Memory B cell (primary cell): ENCODE measurements at regions not wholly inside any gene's neighbourhood (a gene's known extent, or its start where the extent isn't known, plus 50 kb on each side); places are given as distances from the start of the nearest gene placed in this dataset.
"Not testable (repeated sequence)": the region's sequence is repeated elsewhere in the genome, so short reads cannot be mapped to it uniquely, and the experiment has no call there.

Source experiments
- ATAC-seq: fragments of 150-1000 bp; cut with Tn5 transposase; 2 replicates; pipeline ENCODE4 v1.10.0; 2021; ENCODE audit warnings: low read depth, mild to moderate bottlenecking, moderate library complexity
- DNase-seq, 2 donors: peaks; one replicate each; pipeline ENCODE4 v3.0.0; 2022; ENCODE audit warnings: low spot score in 2 of 2
- H3K27ac Mint-ChIP-seq: one replicate; pipeline ENCODE4 v1.8.0; 2022; ENCODE audit warnings: mild to moderate bottlenecking, moderate library complexity, mixed read lengths
- H3K27me3 Mint-ChIP-seq: one replicate; pipeline ENCODE4 v1.8.0; 2022; ENCODE audit warnings: mixed read lengths
- H3K36me3 Mint-ChIP-seq: one replicate; pipeline ENCODE4 v1.8.0; 2022; ENCODE audit warnings: mild to moderate bottlenecking, mixed read lengths
- H3K4me1 Mint-ChIP-seq: one replicate; pipeline ENCODE4 v1.8.0; 2022; ENCODE audit warnings: mixed read lengths
- H3K4me3 Mint-ChIP-seq: one replicate; pipeline ENCODE4 v1.8.0; 2022; ENCODE audit warnings: mild to moderate bottlenecking, moderate library complexity, mixed read lengths
- H3K9me3 Mint-ChIP-seq: one replicate; pipeline ENCODE4 v1.8.0; 2022; ENCODE audit warnings: mixed read lengths

DNA sequence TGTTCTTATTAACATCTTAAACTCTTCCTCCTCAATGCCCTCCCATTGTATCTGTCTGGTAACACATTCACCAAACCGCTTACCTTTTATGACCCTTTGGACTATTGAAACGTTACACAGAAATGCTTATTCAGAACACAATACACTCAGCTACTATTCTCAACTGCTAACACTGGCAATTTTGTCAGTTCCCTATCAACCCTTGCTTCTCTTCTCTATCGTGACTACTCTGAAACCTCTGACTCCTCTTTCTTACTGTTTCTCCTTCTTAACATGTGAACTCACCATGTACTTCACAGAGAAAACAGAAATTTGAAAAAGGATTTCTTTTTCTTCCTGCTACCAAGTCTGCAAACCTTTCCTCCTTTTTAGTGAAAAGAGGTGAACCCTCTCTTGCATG is 232.9 kb upstream of the GPR149 start:
- Mint-ChIP-seq H3K27ac (no peak overlapping the region), H3K27me3 (no peaks in the 10 kb centered on the region), H3K4me1 (no peaks in the 10 kb centered on the region), H3K4me3 (no peak overlapping the region), H3K9me3 (peaks cover 6% of the 10 kb centered on the region), H3K36me3 (no peaks in the 10 kb centered on the region)
- ATAC-seq (no peak), DNase-seq (no peak)

DNA sequence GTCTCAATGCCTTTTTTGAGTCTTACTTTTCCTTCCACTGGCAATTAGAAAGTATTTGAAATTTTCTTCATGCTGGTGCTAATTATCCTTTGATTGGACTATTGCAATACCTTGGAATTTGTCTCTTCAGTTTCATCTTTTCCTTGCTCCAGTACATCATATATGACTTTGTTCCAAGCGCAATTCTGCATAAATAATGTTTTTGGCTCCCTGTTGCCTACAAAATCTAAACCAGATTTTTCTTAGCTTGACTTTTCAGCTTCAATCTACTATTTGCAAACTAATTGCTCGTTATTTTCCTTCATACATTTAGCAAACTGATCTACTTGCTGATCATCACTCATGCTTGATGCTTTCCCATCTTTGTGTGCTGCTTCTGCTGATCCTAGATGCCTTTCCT is 230.8 kb upstream of the GPR149 start:
- Mint-ChIP-seq H3K27ac (no peak overlapping the region), H3K4me3 (no peak overlapping the region), H3K4me1 (no peaks in the 10 kb centered on the region), H3K27me3 (no peaks in the 10 kb centered on the region), H3K36me3 (no peaks in the 10 kb centered on the region), H3K9me3 (peaks cover 6% of the 10 kb centered on the region)
- DNase-seq (no peak), ATAC-seq (no peak)

DNA sequence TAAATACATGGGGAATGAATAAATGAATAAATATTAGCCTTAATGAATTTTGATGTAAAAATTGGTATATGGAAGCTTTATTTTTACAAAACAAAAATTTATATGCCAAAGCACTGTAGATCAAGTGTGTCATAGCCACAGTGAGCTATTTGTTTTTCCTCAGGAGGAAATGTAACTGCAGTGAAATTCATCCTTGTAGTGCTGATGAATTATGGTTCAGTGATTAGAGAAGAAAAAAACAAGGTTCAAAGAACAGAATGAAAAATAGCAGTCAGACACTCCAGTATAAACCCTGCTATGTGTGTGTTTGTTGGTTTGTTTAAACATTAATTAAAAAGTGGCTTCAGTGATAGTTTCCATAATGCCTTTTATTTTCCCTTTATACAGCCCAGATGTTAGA is 228.0 kb upstream of the GPR149 start:
- DNase-seq (no peak), ATAC-seq (no peak)
- Mint-ChIP-seq H3K27ac (no peak overlapping the region), H3K36me3 (no peaks in the 10 kb centered on the region), H3K27me3 (no peaks in the 10 kb centered on the region), H3K4me1 (no peaks in the 10 kb centered on the region), H3K4me3 (no peak overlapping the region), H3K9me3 (peaks cover 4% of the 10 kb centered on the region)

DNA sequence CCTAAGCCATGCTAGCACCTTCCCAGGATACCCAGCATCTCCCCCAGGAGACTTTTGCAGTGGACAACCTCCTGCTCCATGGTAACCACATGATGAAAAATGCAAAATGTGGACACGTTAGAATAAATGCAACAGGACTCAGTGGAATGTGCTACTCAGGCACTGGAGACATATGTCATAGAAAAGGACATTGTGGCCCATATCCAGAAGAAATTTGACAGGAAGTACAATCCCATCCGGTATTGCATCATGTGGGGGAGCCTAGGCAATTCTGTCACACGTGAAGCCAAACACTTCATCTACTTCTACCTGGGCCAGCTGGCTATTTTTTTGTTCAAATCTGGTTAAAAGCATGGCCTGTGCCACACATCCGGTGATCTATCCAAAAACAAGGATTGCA is 227.2 kb upstream of the GPR149 start:
- Mint-ChIP-seq H3K27ac (no peak overlapping the region), H3K4me1 (no peaks in the 10 kb centered on the region), H3K9me3 (peaks cover 2% of the 10 kb centered on the region), H3K36me3 (no peaks in the 10 kb centered on the region), H3K4me3 (no peak overlapping the region), H3K27me3 (no peaks in the 10 kb centered on the region)
- ATAC-seq (no peak), DNase-seq (no peak)

DNA sequence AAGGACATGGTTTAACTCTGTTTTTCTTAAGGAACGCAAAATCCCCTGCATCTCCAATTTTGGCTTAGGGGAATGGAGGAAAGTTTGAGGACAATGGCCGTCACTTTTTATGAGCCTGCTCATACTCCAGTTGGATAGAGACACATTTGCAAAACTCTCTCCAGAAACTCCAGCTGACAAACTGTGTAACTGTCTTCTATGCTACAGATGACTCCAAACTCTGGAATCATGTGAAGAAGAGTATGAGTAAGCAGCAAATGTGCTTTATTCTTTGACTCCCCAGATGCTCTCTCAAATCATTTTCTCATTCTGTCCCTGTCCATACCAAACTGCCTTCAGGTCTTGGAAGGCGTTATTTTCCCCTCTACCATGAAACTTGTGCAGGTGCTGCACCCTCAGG is 226.5 kb upstream of the GPR149 start:
- Mint-ChIP-seq H3K27ac (no peak overlapping the region), H3K27me3 (no peaks in the 10 kb centered on the region)

DNA sequence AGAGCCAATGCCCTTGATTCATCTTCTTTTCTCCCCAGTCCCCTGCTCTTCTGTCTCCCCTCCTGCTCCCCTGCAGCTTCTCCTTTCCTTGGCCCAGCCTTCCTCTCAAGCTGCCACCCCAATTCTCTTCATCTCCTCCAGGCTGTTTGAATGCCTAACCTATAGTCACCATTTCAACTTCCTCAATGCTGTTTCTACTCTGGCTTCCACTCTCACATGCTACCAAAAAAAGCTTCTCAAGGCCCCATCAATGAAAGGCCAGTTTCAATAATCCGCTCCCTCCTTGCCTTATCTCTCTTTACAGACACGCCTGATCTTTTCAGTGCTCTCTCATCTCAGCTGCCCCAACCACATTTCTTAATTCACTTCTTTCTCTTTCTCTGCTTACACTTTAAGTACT is 212.2 kb upstream of the GPR149 start:
- Mint-ChIP-seq H3K27ac (no peak overlapping the region), H3K36me3 (no peaks in the 10 kb centered on the region), H3K4me3 (no peak overlapping the region), H3K9me3 (peaks cover 6% of the 10 kb centered on the region), H3K4me1 (no peaks in the 10 kb centered on the region), H3K27me3 (no peaks in the 10 kb centered on the region)
- no peak for ATAC-seq
- DNase-seq: no peak

More for the DNA sequence above, 226.5 kb upstream of the GPR149 start:
- ATAC-seq (no peak), DNase-seq (no peak)
- no peaks in the 10 kb centered on the region for H3K36me3 Mint-ChIP-seq
- no peak overlapping the region for H3K4me3 Mint-ChIP-seq
- no peaks in the 10 kb centered on the region for H3K4me1 Mint-ChIP-seq
- peaks cover 2% of the 10 kb centered on the region for H3K9me3 Mint-ChIP-seq

DNA sequence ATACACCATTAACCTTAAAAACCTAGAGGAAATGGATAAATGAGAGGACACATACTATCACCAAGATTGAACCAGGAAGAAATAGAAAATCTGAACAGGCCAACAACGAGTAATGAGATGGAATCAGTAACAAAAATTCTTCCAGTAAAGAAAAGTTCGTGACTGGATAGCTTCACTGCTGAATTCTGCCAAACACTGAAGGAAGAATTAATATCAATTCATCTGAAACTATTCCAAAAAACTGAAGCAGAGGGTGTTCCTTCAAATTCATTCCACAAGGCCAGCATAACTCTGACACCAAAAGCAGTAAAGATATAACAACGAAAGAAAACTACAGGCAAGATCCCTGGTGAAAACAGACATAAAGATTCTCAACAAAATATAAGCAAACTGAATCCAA is 195.8 kb upstream of the GPR149 start:
- Mint-ChIP-seq H3K4me3 (no peak overlapping the region), H3K9me3 (peaks cover 14% of the 10 kb centered on the region), H3K4me1 (no peaks in the 10 kb centered on the region), H3K27me3 (no peaks in the 10 kb centered on the region), H3K36me3 (no peaks in the 10 kb centered on the region), H3K27ac (no peak overlapping the region)
- ATAC-seq (no peak), DNase-seq (no peak)

DNA sequence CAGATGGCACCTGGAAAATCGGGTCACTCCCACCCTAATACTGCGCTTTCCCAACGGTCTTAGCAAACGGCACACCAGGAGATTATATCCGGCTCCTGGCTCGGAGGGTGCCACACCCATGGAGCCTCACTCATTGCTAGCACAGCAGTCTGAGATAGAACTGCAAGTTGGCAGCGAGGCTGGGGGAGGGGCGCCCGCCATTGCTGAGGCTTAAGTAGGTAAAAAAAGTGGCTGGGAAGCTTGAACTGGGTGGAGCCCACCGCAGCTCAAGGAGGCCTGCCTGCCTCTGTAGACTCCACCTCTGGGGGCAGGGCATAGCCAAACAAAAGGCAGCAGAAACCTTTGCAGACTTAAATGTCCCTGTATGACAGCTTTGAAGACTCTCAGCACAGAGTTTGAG is 189.6 kb upstream of the GPR149 start:
- H3K4me1 Mint-ChIP-seq, ATAC-seq, H3K36me3 Mint-ChIP-seq, H3K27me3 Mint-ChIP-seq, H3K27ac Mint-ChIP-seq, DNase-seq, H3K4me3 Mint-ChIP-seq: not testable (repeated sequence)
- peaks cover 14% of the 10 kb centered on the region for H3K9me3 Mint-ChIP-seq

DNA sequence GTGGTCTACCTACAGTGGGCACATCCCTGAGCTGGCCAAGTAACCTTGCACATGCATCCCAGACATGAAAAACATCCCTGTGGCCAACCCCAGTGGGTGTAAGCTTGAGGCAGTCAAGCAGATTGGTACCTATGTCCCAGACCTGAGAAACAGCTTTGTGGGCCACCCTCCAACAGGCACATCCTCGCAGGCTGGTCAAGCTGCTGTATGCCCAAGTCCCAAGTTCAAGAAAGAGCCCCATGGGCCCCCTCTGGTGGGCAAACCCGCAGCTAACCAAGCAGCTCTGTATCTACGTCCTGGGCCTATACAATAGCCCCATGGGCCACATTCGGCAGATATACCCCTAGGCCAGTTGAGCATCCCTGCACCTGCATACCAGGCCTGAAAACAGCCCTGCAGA is 186.3 kb upstream of the GPR149 start:
- no peak overlapping the region for H3K4me3 Mint-ChIP-seq

DNA sequence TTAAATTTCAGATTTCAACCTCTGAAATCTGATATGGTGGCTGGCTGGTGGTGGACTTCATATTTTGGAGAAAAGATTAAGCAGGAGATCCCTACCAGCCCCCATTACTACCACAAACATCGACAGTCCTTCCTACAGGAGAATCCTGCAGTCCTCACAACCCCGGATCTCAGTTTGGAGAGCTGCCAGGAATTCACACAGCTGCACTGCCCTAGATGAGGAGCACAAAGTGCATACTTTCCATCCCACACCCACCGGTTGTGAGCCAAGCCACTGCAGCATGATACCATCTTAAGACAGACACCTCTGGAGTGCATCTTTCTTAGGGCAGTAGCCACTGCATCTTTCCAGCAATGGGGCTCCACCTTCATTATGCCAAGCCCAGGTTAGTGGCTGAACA is 185.5 kb upstream of the GPR149 start:
- no peaks in the 10 kb centered on the region for H3K27me3 Mint-ChIP-seq
- no peaks in the 10 kb centered on the region for H3K4me1 Mint-ChIP-seq
- peaks cover 13% of the 10 kb centered on the region for H3K9me3 Mint-ChIP-seq
- H3K4me3 Mint-ChIP-seq: no peak overlapping the region
- DNase-seq (no peak), ATAC-seq (no peak)
- no peaks in the 10 kb centered on the region for H3K36me3 Mint-ChIP-seq
- H3K27ac Mint-ChIP-seq: no peak overlapping the region

More for the DNA sequence above, 186.3 kb upstream of the GPR149 start:
- Mint-ChIP-seq H3K27ac (no peak overlapping the region), H3K27me3 (no peaks in the 10 kb centered on the region), H3K4me1 (no peaks in the 10 kb centered on the region), H3K9me3 (peaks cover 15% of the 10 kb centered on the region), H3K36me3 (no peaks in the 10 kb centered on the region)
- DNase-seq (no peak), ATAC-seq (no peak)

DNA sequence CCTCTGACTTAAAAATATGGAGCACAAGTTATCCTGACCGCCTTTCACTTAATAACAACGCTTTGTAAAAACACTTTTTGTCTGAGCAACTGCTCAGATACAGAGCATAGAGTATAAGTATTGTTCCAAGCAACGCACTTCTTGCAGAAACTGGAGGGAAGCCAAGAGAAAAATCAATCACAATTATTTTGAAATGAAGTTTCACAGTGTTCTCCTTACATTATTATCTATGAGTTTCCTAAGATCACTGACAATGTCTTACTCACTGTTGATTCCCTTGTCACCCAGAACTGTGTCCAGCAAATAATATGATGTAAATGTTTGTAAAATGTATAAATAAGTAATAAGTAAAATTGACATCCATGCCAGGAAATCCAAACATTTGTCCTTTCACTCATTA is 184.6 kb upstream of the GPR149 start:
- H3K36me3 Mint-ChIP-seq: no peaks in the 10 kb centered on the region
- H3K27ac Mint-ChIP-seq: no peak overlapping the region
- ATAC-seq (no peak), DNase-seq (no peak)
- no peak overlapping the region for H3K4me3 Mint-ChIP-seq
- H3K4me1 Mint-ChIP-seq: no peaks in the 10 kb centered on the region
- H3K9me3 Mint-ChIP-seq: peaks cover 12% of the 10 kb centered on the region
- H3K27me3 Mint-ChIP-seq: no peaks in the 10 kb centered on the region

DNA sequence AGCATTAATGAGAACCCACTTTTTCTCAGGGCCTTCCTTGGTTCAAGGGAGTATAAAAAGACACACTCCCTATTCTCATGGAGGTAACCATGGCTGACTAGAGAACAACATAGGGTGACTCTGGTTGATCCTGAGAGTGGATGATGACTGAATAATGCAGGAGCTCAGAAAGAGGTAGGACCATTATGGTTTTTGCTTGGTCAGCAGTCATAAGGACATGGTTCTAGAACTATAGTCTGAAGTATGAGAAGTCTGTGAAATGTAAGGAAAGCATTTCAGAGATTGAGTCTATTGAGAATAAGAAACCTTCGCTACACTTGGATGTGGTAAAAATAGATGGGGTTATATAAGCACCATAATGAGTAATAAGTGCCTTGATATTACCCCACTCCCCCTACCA is 184.1 kb upstream of the GPR149 start:
- no peaks in the 10 kb centered on the region for H3K27me3 Mint-ChIP-seq
- H3K36me3 Mint-ChIP-seq: no peaks in the 10 kb centered on the region
- no peak overlapping the region for H3K4me3 Mint-ChIP-seq
- no peaks in the 10 kb centered on the region for H3K4me1 Mint-ChIP-seq
- no peak for DNase-seq
- no peak overlapping the region for H3K27ac Mint-ChIP-seq
- ATAC-seq: no peak
- H3K9me3 Mint-ChIP-seq: peaks cover 12% of the 10 kb centered on the region

DNA sequence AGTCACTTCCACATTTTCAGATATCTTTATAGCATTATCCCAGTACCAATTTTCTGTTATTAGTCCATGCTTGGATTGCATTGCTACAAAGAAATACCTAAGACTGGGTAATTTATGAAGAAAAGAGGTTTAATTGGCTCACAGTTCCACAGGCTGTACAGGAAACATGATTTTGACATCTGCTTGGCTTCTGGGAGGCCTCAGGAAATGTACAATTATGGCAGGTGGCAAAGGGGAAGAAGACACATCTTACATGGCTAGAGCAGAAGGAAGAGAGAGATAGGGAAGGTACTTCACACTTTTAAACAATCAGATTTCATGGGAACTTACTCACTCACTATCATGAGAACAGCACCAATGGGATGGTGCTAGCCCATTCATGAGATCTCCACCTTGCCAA is 172.3 kb upstream of the GPR149 start:
- Mint-ChIP-seq H3K27me3 (no peaks in the 10 kb centered on the region), H3K4me1 (no peaks in the 10 kb centered on the region), H3K4me3 (no peak overlapping the region), H3K36me3 (no peaks in the 10 kb centered on the region), H3K27ac (no peak overlapping the region), H3K9me3 (peaks cover 3% of the 10 kb centered on the region)
- no peak for DNase-seq
- no peak for ATAC-seq

DNA sequence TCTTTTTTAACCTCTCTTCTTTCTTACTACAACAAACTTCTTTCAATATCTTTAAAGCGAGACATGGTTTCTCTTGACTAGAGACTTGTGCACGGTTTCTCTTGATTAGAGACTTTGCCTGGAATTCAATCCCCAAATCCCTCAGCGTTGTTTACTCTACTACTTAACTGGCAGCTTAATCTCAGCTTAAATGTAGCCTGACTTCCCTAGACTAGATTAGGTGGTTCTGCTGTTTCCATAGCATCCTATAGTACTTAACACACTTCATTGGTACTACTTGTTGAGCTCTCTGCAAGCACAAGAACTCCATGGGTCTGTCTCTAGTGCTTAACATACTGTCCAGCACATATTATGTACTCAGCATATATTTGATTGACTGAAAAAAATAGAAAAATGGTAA is 168.2 kb upstream of the GPR149 start:
- ATAC-seq: no peak
- H3K9me3 Mint-ChIP-seq: peaks cover 5% of the 10 kb centered on the region
- no peaks in the 10 kb centered on the region for H3K4me1 Mint-ChIP-seq
- H3K4me3 Mint-ChIP-seq: no peak overlapping the region
- no peaks in the 10 kb centered on the region for H3K27me3 Mint-ChIP-seq
- H3K36me3 Mint-ChIP-seq: no peaks in the 10 kb centered on the region
- no peak for DNase-seq
- no peak overlapping the region for H3K27ac Mint-ChIP-seq

DNA sequence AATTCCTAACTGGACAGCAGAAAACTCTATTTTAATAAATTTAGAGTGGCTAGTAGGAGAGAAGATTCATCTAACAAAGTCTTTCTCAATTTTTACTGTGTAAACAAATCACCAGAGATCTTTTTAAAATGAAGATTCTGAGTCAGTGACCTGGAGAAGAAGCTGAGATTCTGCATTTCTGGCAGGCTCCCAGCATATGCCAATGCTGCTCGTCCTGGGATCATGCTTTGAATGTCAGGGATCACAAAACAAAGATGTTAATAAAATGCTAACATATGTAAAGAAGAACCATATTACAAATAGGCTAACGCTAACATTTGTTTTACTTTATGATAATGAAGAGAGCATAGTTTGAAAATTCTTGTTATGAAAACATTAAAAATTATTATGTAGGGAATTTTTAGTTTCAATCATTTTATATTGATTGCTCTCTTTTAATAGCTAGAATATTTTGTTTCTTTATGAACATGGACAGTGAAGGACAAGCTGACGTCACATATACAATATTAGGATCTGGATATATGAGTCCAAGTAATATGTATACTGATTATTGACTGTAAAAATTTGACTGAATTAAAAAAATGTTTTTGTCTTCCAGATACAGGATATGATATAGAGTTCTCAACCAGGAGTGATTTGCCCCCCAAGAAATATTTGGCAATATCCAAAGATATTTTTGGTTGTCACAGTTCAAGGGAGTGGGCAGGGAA is 160.8 kb upstream of the GPR149 start:
- no peaks in the 10 kb centered on the region for H3K36me3 Mint-ChIP-seq
- no peaks in the 10 kb centered on the region for H3K4me1 Mint-ChIP-seq
- no peak overlapping the region for H3K27ac Mint-ChIP-seq
- H3K27me3 Mint-ChIP-seq: no peaks in the 10 kb centered on the region
- peaks cover under 1% of the 10 kb centered on the region for H3K9me3 Mint-ChIP-seq
- H3K4me3 Mint-ChIP-seq: no peak overlapping the region
- no peak for DNase-seq
- ATAC-seq: no peak
